ENCODE measurements at regions not wholly inside any gene's neighbourhood (a gene's known extent, or its start where the extent isn't known, plus 50 kb on each side); places are given as distances from the start of the nearest gene placed in this dataset.
"Not testable (repeated sequence)": the region's sequence is repeated elsewhere in the genome, so short reads cannot be mapped to it uniquely, and the experiment has no call there.

GRCh38 chr16:29153307-29153706, 168.5 kb downstream of the LAT start:
- TF ChIP-seq POLR2A, CTCF (IDR thresholded peaks at IDR 0.05): not testable (repeated sequence)

Data from testis (tissue), 2 donors.